Uterus (tissue), 3 donors: ENCODE measurements at regions not wholly inside any gene's neighbourhood (a gene's known extent, or its start where the extent isn't known, plus 50 kb on each side); places are given as distances from the start of the nearest gene placed in this dataset.

Source experiments
- DNase-seq, 2 donors: peaks; one replicate each; pipeline ENCODE4 v3.0.0-alpha.2; 2019 to 2020
- H3K27ac ChIP-seq, 2 donors: fragments of 200-600 bp; sonication (generic); 1 replicate in 1 of 2; 2 replicates in 1 of 2; pipeline ENCODE4 v1.5.1; 2016 to 2018
- H3K27me3 ChIP-seq, 2 donors: fragments of 200-600 bp; sonication (generic); one replicate each; pipeline ENCODE4 v1.5.1; 2018 to 2019; ENCODE audit warnings: control low read depth in 1 of 2
- H3K36me3 ChIP-seq, 2 donors: fragments of 200-600 bp; sonication (generic); one replicate each; pipeline ENCODE4 v1.5.1; 2019; ENCODE audit warnings: control low read depth in 1 of 2
- H3K4me1 ChIP-seq, 2 donors: fragments of 200-600 bp; sonication (generic); one replicate each; pipeline ENCODE4 v1.5.1; 2018 to 2019; ENCODE audit warnings: control low read depth in 1 of 2
- H3K4me3 ChIP-seq, 2 donors: fragments of 200-600 bp; sonication (generic); 1 replicate in 1 of 2; 2 replicates in 1 of 2; pipeline ENCODE4 v1.5.1; 2018 to 2019; ENCODE audit warnings: mild to moderate bottlenecking in 1 of 2
- H3K9me3 ChIP-seq, 2 donors: fragments of 200-600 bp; sonication (generic); one replicate each; pipeline ENCODE4 v1.5.1; 2019; ENCODE audit warnings: control low read depth in 1 of 2
- POLR2A ChIP-seq, 2 donors: fragments of 450-650 bp; IDR thresholded peaks; one replicate each; pipeline ENCODE4 v1.6.1; 2016; ENCODE audit warnings: antibody characterized with exemption in 2 of 2, mild to moderate bottlenecking in 1 of 2, moderate library complexity in 1 of 2
- intact Hi-C: fragments of 100-400 bp; cut with DNase I; formaldehyde crosslinking; loops from one replicate; pipeline ENCODE4 v1.15.1; 2023; ENCODE audit warnings: low total_unique reads
- TF ChIP-seq, protein P1 (sequence below), 4 experiments: fragments of 200-600 bp in 2 of 4; fragments of 450-650 bp in 2 of 4; sonication (generic) in 2 of 4; IDR thresholded peaks; one replicate each; pipeline ENCODE4 v1.5.1; 2016 to 2019; ENCODE audit warnings: antibody characterized with exemption in 4 of 4, mild to moderate bottlenecking in 2 of 4, moderate library complexity in 1 of 4
- donor health status: DM: yes; HTN: yes; CAD: no.

DNA sequence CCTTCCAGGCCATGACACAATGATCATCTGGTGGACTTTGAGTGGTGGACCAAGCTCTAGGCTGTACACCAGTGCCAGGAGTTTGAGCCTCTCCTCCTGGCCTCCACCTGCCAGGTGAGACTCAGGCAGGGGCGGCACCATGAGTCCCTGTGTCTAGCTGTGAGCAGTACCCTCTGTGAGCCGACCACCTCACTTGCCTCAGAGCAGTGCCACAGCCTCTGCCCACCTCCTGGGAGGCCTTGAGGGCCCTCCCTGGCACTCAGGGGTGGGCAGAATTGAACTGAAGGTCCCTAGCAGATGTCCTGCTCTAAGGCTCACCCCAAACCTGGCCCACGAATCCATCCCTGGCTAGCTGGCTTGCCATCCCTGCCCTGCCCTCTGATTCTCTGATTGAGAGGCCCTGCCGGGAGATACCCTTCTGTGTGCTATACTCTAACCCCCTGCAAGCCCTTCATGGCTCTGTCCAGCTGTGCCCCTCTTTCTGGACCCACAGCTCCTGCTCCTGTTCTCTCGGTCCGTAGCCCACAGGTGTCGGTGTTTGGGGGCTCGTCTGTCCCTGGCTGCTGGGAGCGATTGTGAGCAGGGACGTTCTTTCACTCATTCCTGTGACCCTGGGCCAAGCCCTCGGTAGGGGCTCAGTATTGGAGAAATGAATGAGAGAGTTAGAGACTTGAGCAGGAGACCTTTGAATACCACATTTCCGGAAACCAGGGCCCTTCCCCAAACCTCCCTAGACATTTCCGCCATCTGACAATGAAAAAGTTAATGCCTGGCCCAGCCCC lies 70.0 kb downstream of the INHBB start:
- no peak for TF ChIP-seq POLR2A (IDR thresholded peaks at IDR 0.05)
- TF ChIP-seq, protein P1, sequence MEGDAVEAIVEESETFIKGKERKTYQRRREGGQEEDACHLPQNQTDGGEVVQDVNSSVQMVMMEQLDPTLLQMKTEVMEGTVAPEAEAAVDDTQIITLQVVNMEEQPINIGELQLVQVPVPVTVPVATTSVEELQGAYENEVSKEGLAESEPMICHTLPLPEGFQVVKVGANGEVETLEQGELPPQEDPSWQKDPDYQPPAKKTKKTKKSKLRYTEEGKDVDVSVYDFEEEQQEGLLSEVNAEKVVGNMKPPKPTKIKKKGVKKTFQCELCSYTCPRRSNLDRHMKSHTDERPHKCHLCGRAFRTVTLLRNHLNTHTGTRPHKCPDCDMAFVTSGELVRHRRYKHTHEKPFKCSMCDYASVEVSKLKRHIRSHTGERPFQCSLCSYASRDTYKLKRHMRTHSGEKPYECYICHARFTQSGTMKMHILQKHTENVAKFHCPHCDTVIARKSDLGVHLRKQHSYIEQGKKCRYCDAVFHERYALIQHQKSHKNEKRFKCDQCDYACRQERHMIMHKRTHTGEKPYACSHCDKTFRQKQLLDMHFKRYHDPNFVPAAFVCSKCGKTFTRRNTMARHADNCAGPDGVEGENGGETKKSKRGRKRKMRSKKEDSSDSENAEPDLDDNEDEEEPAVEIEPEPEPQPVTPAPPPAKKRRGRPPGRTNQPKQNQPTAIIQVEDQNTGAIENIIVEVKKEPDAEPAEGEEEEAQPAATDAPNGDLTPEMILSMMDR (IDR thresholded peaks at IDR 0.05), result no peak
- Histone ChIP-seq H3K4me3 (no peak overlapping the region), H3K27ac (no peak overlapping the region), H3K27me3 (no peaks in the 10 kb centered on the region), H3K9me3 (no peaks in the 10 kb centered on the region), H3K4me1 (no peaks in the 10 kb centered on the region), H3K36me3 (no peaks in the 10 kb centered on the region)
- DNase-seq, result no peak
- intact Hi-C loops, result no loop called here

DNA sequence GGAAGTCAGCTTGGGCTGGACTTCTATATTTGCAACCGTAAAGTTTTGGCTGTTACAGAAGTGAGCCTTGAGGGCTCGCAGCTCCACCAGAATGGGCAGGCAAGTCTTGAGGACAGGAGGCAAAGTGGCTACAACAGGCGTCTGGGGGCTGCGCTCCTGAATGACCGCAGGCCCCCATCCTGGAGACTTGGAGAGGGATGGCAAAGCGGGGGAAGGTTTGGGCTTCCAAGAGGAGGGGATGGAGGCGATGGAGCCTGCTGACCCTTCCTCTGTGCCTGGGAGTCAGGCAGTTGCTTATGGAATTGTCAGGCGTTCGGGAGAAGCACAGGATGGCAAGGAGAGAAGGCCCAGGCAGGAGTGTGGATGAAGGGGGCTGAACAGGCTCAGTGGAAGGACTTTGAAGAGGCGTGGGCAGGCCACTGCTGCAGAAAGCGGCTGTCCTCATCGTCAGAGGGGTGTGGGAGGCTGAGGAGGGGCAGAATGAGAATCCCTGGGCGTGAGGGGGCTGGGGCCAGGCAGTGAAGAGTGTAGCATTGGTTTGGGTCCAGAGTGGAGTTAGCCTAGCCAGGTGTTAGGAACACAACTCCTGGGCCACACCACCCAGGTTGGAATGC lies 72.3 kb downstream of the INHBB start:
- intact Hi-C loops, result no loop called here
- TF ChIP-seq POLR2A (IDR thresholded peaks at IDR 0.05), result no peak
- TF ChIP-seq, protein P1 (IDR thresholded peaks at IDR 0.05), result no peak
- no peaks in the 10 kb centered on the region for H3K36me3 ChIP-seq
- no peaks in the 10 kb centered on the region for H3K9me3 ChIP-seq
- no peak overlapping the region for H3K4me3 ChIP-seq
- H3K27me3 ChIP-seq, result no peaks in the 10 kb centered on the region
- no peak overlapping the region for H3K27ac ChIP-seq
- no peak for DNase-seq
- H3K4me1 ChIP-seq, result no peaks in the 10 kb centered on the region

GRCh38 chr2:120419073-120419472 lies 73.1 kb downstream of the INHBB start:
- intact Hi-C loops, result no loop called here
- H3K27ac ChIP-seq, result no peak overlapping the region
- no peaks in the 10 kb centered on the region for H3K9me3 ChIP-seq
- H3K27me3 ChIP-seq, result no peaks in the 10 kb centered on the region
- H3K4me3 ChIP-seq, result no peak overlapping the region
- DNase-seq, result peak in 1 of 2 donors; percentile 9
- TF ChIP-seq, protein P1 (IDR thresholded peaks at IDR 0.05), result no peak
- TF ChIP-seq POLR2A (IDR thresholded peaks at IDR 0.05), result no peak
- H3K4me1 ChIP-seq, result no peaks in the 10 kb centered on the region
- H3K36me3 ChIP-seq, result no peaks in the 10 kb centered on the region

- Histone ChIP-seq H3K9me3 (no peaks in the 10 kb centered on the region), H3K4me3 (no peak overlapping the region), H3K27me3 (no peaks in the 10 kb centered on the region), H3K27ac (no peak overlapping the region), H3K36me3 (no peaks in the 10 kb centered on the region), H3K4me1 (no peaks in the 10 kb centered on the region)
- intact Hi-C loops, result no loop called here
- TF ChIP-seq, protein P1 (IDR thresholded peaks at IDR 0.05), result no peak
- no peak for DNase-seq
Observed at GRCh38 chr2:120419955-120420354, 74.0 kb downstream of the INHBB start.

DNA sequence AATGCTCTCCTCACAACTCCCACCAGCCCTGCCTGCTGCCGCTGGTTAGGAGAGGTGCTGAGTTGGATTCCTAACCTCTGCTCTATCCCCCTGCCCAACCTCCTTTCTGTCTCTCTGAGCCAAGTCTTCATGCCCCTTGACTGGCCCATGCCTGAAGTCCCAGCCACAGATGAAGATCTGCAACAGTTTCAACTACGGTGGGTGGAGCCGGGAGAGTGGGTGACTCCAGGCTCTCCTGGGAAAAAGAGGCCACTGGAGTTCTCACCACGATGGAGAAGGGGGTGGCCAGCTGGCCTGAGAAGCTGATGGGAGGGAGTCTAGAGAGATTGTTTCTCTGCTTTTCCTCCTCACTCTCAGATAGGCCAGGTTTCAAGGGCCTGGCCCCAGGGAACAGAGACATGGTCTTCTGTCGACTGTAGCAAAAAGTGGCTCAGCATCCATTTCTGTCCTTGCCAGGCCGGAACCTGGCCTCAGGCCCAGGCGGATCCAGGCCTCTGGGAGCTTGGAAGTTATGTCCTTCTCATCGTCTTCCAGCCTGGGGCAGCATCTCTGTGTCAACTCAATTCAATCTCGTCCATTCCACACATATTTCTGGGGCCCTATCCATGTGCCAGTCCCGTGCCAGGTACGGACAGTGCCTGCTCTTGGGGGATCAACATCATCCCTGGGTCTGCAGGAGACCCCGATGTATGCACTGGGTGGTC lies 75.3 kb downstream of the INHBB start:
- no peaks in the 10 kb centered on the region for H3K4me1 ChIP-seq
- no peak for TF ChIP-seq POLR2A (IDR thresholded peaks at IDR 0.05)
- TF ChIP-seq, protein P1 (IDR thresholded peaks at IDR 0.05), result no peak
- DNase-seq, result peak in 1 of 2 donors; percentile 3
- H3K27me3 ChIP-seq, result no peaks in the 10 kb centered on the region
- no peak overlapping the region for H3K27ac ChIP-seq
- H3K9me3 ChIP-seq, result no peaks in the 10 kb centered on the region
- H3K36me3 ChIP-seq, result no peaks in the 10 kb centered on the region
- no peak overlapping the region for H3K4me3 ChIP-seq
- intact Hi-C loops, result no loop called here
